A549 (cell line): ENCODE measurements at regions not wholly inside any gene's neighbourhood (a gene's known extent, or its start where the extent isn't known, plus 50 kb on each side); places are given as distances from the start of the nearest gene placed in this dataset.

Experiments used
- CHD4 ChIP-seq: fragments of 200-600 bp; sonication (generic); IDR thresholded peaks from 2 replicates; pipeline ENCODE4 v1.6.1; 2016; ENCODE audit warnings: antibody characterized with exemption, mild to moderate bottlenecking, borderline replicate concordance
- JUN ChIP-seq, 2 experiments: fragments of >200 bp; sonication (Bioruptor Twin); formaldehyde crosslinking; IDR thresholded peaks; 2 replicates in 1 of 2; 3 replicates in 1 of 2; pipeline ENCODE4 v1.6.1; 2016 to 2017
- ZC3H11A ChIP-seq: fragments of 450-650 bp; IDR thresholded peaks from 2 replicates; pipeline ENCODE4 v1.6.1; 2014; ENCODE audit warnings: antibody characterized with exemption, mild to moderate bottlenecking
- ZFP36 ChIP-seq: fragments of 450-650 bp; IDR thresholded peaks from 2 replicates; pipeline ENCODE4 v1.6.1; 2014; ENCODE audit warnings: borderline replicate concordance; ENCODE audit not compliant: partially characterized antibody
- ZSCAN20 ChIP-seq: fragments of 250-450 bp; sonication (Bioruptor Pico); IDR thresholded peaks from 2 replicates; pipeline ENCODE4 v1.8.0; 2022; ENCODE audit warnings: mild to moderate bottlenecking, moderate library complexity
- TF ChIP-seq, protein P1 (sequence below): fragments of 450-650 bp; IDR thresholded peaks from 2 replicates; pipeline ENCODE4 v1.6.1; 2014; ENCODE audit warnings: antibody characterized with exemption
- TF ChIP-seq, protein P2 (sequence below): fragments of >200 bp; sonication (Bioruptor Twin); formaldehyde crosslinking; IDR thresholded peaks from 3 replicates; pipeline ENCODE4 v1.5.1; 2016
- TF ChIP-seq, protein P3 (sequence below): fragments of 200-600 bp; sonication (generic); IDR thresholded peaks from 2 replicates; pipeline ENCODE4 v1.6.1; 2016; ENCODE audit warnings: antibody characterized with exemption, mild to moderate bottlenecking, moderate library complexity

DNA sequence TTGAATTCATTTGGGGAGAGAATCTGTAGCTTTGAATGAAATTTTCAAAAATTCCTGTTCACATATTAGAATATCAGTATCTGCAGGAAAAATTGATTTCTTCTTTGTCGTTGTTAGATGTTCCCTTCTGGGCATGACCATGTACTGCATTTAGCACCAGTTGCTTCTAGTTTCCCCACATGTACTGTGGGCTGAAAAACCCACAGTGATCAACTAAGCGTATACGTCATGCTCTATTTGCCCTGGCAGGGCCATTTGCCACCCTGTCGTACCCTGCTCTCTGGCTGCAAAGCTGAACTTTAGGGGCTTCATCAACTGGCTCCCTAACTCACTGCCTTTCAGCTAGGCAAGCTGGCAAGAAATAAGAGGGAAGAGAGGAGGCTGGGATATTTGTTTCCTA, 340.7 kb upstream of the TSHZ2 start:
- TF ChIP-seq, protein P1, sequence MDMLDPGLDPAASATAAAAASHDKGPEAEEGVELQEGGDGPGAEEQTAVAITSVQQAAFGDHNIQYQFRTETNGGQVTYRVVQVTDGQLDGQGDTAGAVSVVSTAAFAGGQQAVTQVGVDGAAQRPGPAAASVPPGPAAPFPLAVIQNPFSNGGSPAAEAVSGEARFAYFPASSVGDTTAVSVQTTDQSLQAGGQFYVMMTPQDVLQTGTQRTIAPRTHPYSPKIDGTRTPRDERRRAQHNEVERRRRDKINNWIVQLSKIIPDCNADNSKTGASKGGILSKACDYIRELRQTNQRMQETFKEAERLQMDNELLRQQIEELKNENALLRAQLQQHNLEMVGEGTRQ, result no peak
- TF ChIP-seq CHD4 (no peak), ZSCAN20 (CRISPR knock-in tag) (no peak), JUN (IDR thresholded peaks at IDR 0.05) (no peak), ZFP36 (no peak), ZC3H11A (no peak)
- TF ChIP-seq, protein P2, sequence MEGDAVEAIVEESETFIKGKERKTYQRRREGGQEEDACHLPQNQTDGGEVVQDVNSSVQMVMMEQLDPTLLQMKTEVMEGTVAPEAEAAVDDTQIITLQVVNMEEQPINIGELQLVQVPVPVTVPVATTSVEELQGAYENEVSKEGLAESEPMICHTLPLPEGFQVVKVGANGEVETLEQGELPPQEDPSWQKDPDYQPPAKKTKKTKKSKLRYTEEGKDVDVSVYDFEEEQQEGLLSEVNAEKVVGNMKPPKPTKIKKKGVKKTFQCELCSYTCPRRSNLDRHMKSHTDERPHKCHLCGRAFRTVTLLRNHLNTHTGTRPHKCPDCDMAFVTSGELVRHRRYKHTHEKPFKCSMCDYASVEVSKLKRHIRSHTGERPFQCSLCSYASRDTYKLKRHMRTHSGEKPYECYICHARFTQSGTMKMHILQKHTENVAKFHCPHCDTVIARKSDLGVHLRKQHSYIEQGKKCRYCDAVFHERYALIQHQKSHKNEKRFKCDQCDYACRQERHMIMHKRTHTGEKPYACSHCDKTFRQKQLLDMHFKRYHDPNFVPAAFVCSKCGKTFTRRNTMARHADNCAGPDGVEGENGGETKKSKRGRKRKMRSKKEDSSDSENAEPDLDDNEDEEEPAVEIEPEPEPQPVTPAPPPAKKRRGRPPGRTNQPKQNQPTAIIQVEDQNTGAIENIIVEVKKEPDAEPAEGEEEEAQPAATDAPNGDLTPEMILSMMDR, result no peak
- TF ChIP-seq, protein P3, sequence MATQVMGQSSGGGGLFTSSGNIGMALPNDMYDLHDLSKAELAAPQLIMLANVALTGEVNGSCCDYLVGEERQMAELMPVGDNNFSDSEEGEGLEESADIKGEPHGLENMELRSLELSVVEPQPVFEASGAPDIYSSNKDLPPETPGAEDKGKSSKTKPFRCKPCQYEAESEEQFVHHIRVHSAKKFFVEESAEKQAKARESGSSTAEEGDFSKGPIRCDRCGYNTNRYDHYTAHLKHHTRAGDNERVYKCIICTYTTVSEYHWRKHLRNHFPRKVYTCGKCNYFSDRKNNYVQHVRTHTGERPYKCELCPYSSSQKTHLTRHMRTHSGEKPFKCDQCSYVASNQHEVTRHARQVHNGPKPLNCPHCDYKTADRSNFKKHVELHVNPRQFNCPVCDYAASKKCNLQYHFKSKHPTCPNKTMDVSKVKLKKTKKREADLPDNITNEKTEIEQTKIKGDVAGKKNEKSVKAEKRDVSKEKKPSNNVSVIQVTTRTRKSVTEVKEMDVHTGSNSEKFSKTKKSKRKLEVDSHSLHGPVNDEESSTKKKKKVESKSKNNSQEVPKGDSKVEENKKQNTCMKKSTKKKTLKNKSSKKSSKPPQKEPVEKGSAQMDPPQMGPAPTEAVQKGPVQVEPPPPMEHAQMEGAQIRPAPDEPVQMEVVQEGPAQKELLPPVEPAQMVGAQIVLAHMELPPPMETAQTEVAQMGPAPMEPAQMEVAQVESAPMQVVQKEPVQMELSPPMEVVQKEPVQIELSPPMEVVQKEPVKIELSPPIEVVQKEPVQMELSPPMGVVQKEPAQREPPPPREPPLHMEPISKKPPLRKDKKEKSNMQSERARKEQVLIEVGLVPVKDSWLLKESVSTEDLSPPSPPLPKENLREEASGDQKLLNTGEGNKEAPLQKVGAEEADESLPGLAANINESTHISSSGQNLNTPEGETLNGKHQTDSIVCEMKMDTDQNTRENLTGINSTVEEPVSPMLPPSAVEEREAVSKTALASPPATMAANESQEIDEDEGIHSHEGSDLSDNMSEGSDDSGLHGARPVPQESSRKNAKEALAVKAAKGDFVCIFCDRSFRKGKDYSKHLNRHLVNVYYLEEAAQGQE, result no peak
